ENCODE measurements at regions not wholly inside any gene's neighbourhood (a gene's known extent, or its start where the extent isn't known, plus 50 kb on each side); places are given as distances from the start of the nearest gene placed in this dataset.

GRCh38 chr14:101453225-101453624 is 108.1 kb upstream of the DIO3 start:
- no peak overlapping the region for H3K27ac ChIP-seq (ENCODE audit: low read length)
- H3K9me3 ChIP-seq (ENCODE audit: control insufficient read depth, insufficient read depth, low read length) = no peaks in the 10 kb centered on the region
- DNase-seq (ENCODE audit: low read depth, low spot score) = no peak
- no peaks in the 10 kb centered on the region for H3K4me1 ChIP-seq (ENCODE audit: control insufficient read depth, insufficient read depth, low read length)
- H3K36me3 ChIP-seq (ENCODE audit: control insufficient read depth, insufficient read depth, low read length) = no peaks in the 10 kb centered on the region
- no peak overlapping the region for H3K4me3 ChIP-seq (ENCODE audit: low read length)
- H3K27me3 ChIP-seq (ENCODE audit: control insufficient read depth, insufficient read depth, low read length) = peaks cover 23% of the 10 kb centered on the region
- WGBS (ENCODE audit: insufficient coverage, insufficient read length) = no CpG with 5 or more reads among the region's 7 CpGs

- H3K9me3 ChIP-seq (ENCODE audit: control insufficient read depth, insufficient read depth, low read length) = no peaks in the 10 kb centered on the region
- WGBS (ENCODE audit: insufficient coverage, insufficient read length) = no CpG with 5 or more reads among the region's 4 CpGs
Measured at GRCh38 chr14:101454229-101454628, 107.1 kb upstream of the DIO3 start.

GRCh38 chr14:101456246-101457175 is 104.8 kb upstream of the DIO3 start:
- DNase-seq (ENCODE audit: low read depth, low spot score) = no peak
- Histone ChIP-seq H3K27me3 (ENCODE audit: control insufficient read depth, insufficient read depth, low read length) (peaks cover 36% of the 10 kb centered on the region), H3K36me3 (ENCODE audit: control insufficient read depth, insufficient read depth, low read length) (no peaks in the 10 kb centered on the region; the same call in 1 of the 2 replicates), H3K27ac (ENCODE audit: low read length) (no peak overlapping the region), H3K4me3 (ENCODE audit: low read length) (no peak overlapping the region), H3K9me3 (ENCODE audit: control insufficient read depth, insufficient read depth, low read length) (no peaks in the 10 kb centered on the region), H3K4me1 (ENCODE audit: control insufficient read depth, insufficient read depth, low read length) (no peaks in the 10 kb centered on the region; the same call in 1 of the 2 replicates)
- no CpG with 5 or more reads among the region's 32 CpGs for WGBS (ENCODE audit: insufficient coverage, insufficient read length)

More at GRCh38 chr14:101454229-101454628, 107.1 kb upstream of the DIO3 start:
- Histone ChIP-seq H3K4me3 (ENCODE audit: low read length) (no peak overlapping the region), H3K4me1 (ENCODE audit: control insufficient read depth, insufficient read depth, low read length) (no peaks in the 10 kb centered on the region; the same call in 1 of the 2 replicates), H3K27ac (ENCODE audit: low read length) (no peak overlapping the region), H3K27me3 (ENCODE audit: control insufficient read depth, insufficient read depth, low read length) (peaks cover 30% of the 10 kb centered on the region), H3K36me3 (ENCODE audit: control insufficient read depth, insufficient read depth, low read length) (no peaks in the 10 kb centered on the region; the same call in 1 of the 2 replicates)
- no peak for DNase-seq (ENCODE audit: low read depth, low spot score)

DNA sequence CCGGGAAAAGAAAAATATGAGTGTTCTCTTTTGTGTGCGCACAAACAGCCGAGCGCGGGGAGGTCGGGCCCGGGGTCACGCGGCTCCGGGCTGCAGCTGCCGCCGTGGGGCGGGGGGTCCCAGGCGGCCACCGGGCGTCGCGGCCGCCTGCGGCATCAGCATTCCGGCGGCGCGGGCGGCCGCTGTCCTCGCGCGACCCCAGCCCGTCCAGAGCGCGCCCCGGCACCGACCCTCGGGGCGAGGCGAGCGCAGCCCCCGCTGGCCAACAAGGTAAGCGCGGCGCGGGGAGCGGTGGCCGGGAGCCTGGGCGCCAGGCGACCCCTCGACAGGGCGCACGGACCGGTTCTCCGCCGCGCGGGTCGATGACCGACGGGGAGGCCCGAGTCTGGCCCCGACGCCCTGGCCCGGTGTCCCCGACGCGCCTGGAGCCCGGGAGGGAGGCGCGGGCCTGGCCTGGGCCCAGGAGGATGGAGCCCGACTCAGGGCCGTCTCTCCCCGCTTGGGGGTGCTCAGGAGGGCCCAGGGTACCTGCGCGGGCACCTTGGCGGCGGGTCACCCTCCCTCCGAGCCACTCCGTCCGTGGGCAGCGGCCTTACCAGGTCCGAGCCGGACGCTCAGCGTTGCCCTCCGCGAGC is 103.9 kb upstream of the DIO3 start:
- H3K9me3 ChIP-seq (ENCODE audit: control insufficient read depth, insufficient read depth, low read length) = no peaks in the 10 kb centered on the region
- WGBS (ENCODE audit: insufficient coverage, insufficient read length) = no CpG with 5 or more reads among the region's 85 CpGs
- no peaks in the 10 kb centered on the region; the same call in 1 of the 2 replicates for H3K4me1 ChIP-seq (ENCODE audit: control insufficient read depth, insufficient read depth, low read length)
- no peaks in the 10 kb centered on the region; the same call in 1 of the 2 replicates for H3K36me3 ChIP-seq (ENCODE audit: control insufficient read depth, insufficient read depth, low read length)
- peak overlapping the region; percentile 6; the same call in 1 of the 2 replicates for H3K4me3 ChIP-seq (ENCODE audit: low read length)
- peaks cover 36% of the 10 kb centered on the region for H3K27me3 ChIP-seq (ENCODE audit: control insufficient read depth, insufficient read depth, low read length)
- no peak overlapping the region for H3K27ac ChIP-seq (ENCODE audit: low read length)
- DNase-seq (ENCODE audit: low read depth, low spot score) = no peak

GRCh38 chr14:101457936-101458740 is 103.2 kb upstream of the DIO3 start:
- no peaks in the 10 kb centered on the region; the same call in 1 of the 2 replicates for H3K36me3 ChIP-seq (ENCODE audit: control insufficient read depth, insufficient read depth, low read length)
- no peak for DNase-seq (ENCODE audit: low read depth, low spot score)
- H3K27ac ChIP-seq (ENCODE audit: low read length) = no peak overlapping the region
- peak overlapping the region; percentile 22; the same call in 1 of the 2 replicates for H3K4me3 ChIP-seq (ENCODE audit: low read length)
- no CpG with 5 or more reads among the region's 68 CpGs for WGBS (ENCODE audit: insufficient coverage, insufficient read length)
- no peaks in the 10 kb centered on the region; the same call in 1 of the 2 replicates for H3K4me1 ChIP-seq (ENCODE audit: control insufficient read depth, insufficient read depth, low read length)
- no peaks in the 10 kb centered on the region for H3K9me3 ChIP-seq (ENCODE audit: control insufficient read depth, insufficient read depth, low read length)
- H3K27me3 ChIP-seq (ENCODE audit: control insufficient read depth, insufficient read depth, low read length) = peaks cover 36% of the 10 kb centered on the region

GRCh38 chr14:101458741-101459550 is 102.3 kb upstream of the DIO3 start:
- Histone ChIP-seq H3K9me3 (ENCODE audit: control insufficient read depth, insufficient read depth, low read length) (no peaks in the 10 kb centered on the region), H3K36me3 (ENCODE audit: control insufficient read depth, insufficient read depth, low read length) (no peaks in the 10 kb centered on the region; the same call in 1 of the 2 replicates), H3K4me1 (ENCODE audit: control insufficient read depth, insufficient read depth, low read length) (no peaks in the 10 kb centered on the region; the same call in 1 of the 2 replicates), H3K4me3 (ENCODE audit: low read length) (peak overlapping the region; percentile 25; the same call in 1 of the 2 replicates), H3K27ac (ENCODE audit: low read length) (no peak overlapping the region), H3K27me3 (ENCODE audit: control insufficient read depth, insufficient read depth, low read length) (peaks cover 36% of the 10 kb centered on the region)
- no peak for DNase-seq (ENCODE audit: low read depth, low spot score)
- WGBS (ENCODE audit: insufficient coverage, insufficient read length) = no CpG with 5 or more reads among the region's 92 CpGs

GRCh38 chr14:101459551-101459900 is 101.8 kb upstream of the DIO3 start:
- Histone ChIP-seq H3K9me3 (ENCODE audit: control insufficient read depth, insufficient read depth, low read length) (no peaks in the 10 kb centered on the region), H3K36me3 (ENCODE audit: control insufficient read depth, insufficient read depth, low read length) (no peaks in the 10 kb centered on the region; the same call in 1 of the 2 replicates), H3K27me3 (ENCODE audit: control insufficient read depth, insufficient read depth, low read length) (peaks cover 34% of the 10 kb centered on the region), H3K4me1 (ENCODE audit: control insufficient read depth, insufficient read depth, low read length) (no peaks in the 10 kb centered on the region; the same call in 1 of the 2 replicates), H3K27ac (ENCODE audit: low read length) (no peak overlapping the region), H3K4me3 (ENCODE audit: low read length) (peak overlapping the region; percentile 25; the same call in 1 of the 2 replicates)
- DNase-seq (ENCODE audit: low read depth, low spot score) = no peak
- WGBS (ENCODE audit: insufficient coverage, insufficient read length) = 87% methylated on average over 2 of the region's 14 CpGs

DNA sequence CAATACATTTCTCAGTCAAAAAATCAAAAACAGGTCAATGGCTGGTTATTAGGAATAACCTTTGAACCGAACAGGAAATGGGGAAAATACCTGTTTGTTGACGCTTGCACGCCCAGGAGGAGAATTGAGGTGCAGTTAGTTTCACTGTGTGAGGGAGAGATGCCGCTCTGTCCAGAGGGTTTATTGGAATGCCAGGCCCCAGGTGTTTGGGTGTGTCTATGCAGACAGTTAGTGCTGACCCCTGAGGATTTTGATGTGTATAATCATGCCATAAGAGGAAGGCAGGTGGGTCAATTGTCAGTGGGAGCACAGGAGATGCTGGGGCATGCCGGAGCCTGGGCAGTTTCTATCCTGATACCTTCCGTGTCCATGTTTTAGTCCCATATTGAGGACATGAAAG is 100.8 kb upstream of the DIO3 start:
- no CpG with 5 or more reads among the region's 6 CpGs for WGBS (ENCODE audit: insufficient coverage, insufficient read length)
- DNase-seq (ENCODE audit: low read depth, low spot score) = no peak
- Histone ChIP-seq H3K27me3 (ENCODE audit: control insufficient read depth, insufficient read depth, low read length) (peaks cover 30% of the 10 kb centered on the region), H3K9me3 (ENCODE audit: control insufficient read depth, insufficient read depth, low read length) (no peaks in the 10 kb centered on the region), H3K27ac (ENCODE audit: low read length) (no peak overlapping the region), H3K4me1 (ENCODE audit: control insufficient read depth, insufficient read depth, low read length) (no peaks in the 10 kb centered on the region; the same call in 1 of the 2 replicates), H3K4me3 (ENCODE audit: low read length) (no peak overlapping the region), H3K36me3 (ENCODE audit: control insufficient read depth, insufficient read depth, low read length) (no peaks in the 10 kb centered on the region; the same call in 1 of the 2 replicates)

GRCh38 chr14:101460986-101461750 is 100.1 kb upstream of the DIO3 start:
- Histone ChIP-seq H3K27ac (ENCODE audit: low read length) (no peak overlapping the region), H3K36me3 (ENCODE audit: control insufficient read depth, insufficient read depth, low read length) (no peaks in the 10 kb centered on the region; the same call in 1 of the 2 replicates), H3K27me3 (ENCODE audit: control insufficient read depth, insufficient read depth, low read length) (peaks cover 29% of the 10 kb centered on the region), H3K9me3 (ENCODE audit: control insufficient read depth, insufficient read depth, low read length) (no peaks in the 10 kb centered on the region), H3K4me1 (ENCODE audit: control insufficient read depth, insufficient read depth, low read length) (no peaks in the 10 kb centered on the region; the same call in 1 of the 2 replicates), H3K4me3 (ENCODE audit: low read length) (no peak overlapping the region)
- WGBS (ENCODE audit: insufficient coverage, insufficient read length) = no CpG with 5 or more reads among the region's 12 CpGs
- no peak for DNase-seq (ENCODE audit: low read depth, low spot score)
